HUDEP-2 (cell line): ENCODE measurements at regions not wholly inside any gene's neighbourhood (a gene's known extent, or its start where the extent isn't known, plus 50 kb on each side); places are given as distances from the start of the nearest gene placed in this dataset.

Experiments used
- DNase-seq, 76 experiments: peaks; one replicate each; lab custom pipeline; 2025; ENCODE audit not compliant: unreplicated experiment in 76 of 76; lab: John Stamatoyannopoulos, UW

DNA sequence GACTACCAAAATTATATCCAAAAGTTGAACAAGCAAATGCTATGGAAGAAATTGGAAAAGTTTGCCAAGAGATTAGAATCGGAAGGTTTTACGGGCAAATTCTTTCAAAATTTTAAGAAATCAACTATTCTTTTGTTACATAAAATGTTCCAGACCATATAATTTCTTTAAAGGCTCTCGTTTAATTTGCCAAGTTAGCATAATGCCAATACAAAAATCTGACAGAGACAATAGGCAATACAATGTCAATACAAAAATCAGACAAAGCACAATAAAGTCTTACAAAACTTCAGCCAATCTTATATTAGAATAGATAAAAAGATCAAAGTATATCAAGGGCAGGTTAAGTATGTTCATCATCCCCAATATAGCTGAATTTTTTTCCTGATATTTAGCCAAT is 224.2 kb downstream of the BCL11A start:
- DNase-seq: no peak

DNA sequence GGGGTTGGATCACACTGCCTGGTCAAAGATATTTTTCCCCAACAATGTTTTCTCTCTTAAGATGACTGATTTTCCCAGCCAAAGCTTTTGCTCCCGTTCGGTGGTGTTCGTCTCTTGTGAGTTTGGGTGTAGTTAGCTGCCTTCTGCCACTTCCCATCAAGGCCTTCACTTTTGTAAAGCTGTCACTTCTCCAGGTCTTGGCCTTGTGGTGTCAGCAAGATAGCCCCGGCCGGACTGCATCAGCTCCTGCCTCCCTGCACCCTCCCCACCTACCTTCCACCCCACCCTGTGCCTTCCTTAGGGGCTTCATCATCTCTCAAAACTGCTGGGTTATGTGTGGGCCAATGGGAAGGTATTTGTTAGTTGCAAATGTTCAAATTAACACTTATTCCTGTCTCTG is 228.9 kb downstream of the BCL11A start:
- DNase-seq: no peak

DNA sequence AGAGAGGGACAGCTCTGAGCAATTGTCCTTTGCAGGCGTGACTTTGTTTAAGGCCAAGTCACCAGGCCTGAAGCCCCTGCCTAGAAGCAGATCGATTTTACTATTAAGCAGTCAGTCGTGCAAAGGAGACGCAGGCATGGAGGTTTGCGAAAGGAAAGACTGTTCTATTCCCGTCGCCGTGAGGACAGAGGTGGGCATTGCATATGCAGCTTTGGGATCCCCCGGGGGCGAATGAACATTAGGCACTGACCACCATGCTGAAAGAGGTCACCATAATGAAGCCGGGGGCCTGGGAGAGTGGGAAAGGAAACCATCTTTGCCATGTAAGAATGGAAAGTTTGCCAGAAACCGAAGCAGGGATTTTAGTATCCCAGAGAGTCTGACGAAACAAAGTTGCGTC is 231.6 kb downstream of the BCL11A start:
- no peak for DNase-seq

DNA sequence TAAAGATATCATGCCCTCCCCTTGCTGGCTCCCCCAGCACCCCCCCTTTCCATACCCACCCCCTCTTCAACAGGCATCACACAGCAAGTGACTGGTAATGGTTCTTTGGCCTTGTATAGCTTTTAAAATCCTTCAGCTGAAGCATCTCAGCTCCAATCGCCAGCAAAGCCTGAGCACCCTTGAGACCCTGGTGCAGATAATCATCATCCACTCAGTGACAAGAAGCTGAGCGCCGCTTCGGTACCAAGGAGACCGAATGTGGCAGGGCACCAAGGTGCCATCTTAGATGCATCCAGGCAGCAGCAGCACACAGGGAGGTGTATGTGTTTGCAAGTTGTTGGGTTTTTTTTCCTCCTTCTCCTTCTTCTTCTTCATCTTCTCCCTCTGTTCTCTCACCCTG is 232.7 kb downstream of the BCL11A start:
- no peak for DNase-seq

DNA sequence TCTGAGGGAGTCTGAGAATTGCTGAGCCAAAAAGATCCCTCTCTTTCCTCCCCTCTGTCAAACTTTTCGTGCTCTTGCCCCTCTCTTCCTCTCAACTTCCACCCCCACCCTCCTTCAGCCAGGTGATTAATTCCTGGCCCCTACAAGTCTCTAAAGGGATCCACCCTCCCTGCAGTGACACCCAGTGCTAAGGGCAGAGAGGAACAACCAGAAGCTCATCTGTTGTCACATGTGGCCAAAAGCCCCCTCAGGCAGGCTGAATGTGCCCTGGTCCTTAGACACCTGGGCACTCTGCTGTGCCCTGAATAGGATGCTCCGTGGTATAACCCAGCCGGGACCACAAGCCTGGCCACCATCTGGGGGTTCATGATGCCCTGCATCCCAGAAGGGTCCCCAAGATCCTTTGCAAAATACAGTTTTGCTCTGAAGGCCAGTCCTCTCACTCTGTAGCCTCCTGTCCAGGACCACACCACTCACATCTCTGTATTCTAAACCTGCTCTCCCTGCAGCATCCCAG is 234.4 kb downstream of the BCL11A start:
- DNase-seq: no peak

DNA sequence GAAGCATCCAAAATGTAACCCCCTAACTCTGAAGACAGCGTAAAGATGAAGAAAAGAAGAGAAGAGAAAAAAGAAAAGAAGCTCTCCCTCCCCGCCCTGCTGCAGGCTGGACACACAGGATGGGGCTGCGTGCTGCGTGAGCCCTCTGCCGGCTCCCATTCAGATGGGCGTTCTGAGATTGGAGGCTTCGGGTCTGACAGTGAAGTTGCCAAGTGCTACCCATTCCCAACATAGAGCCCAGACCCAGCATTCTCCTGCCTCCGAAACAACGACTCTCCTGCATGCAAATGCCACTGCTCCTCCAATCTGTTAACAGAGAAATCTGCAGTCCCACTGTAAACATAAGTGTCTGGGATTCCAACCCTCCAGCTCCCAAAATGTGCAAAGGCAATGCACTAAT is 234.9 kb downstream of the BCL11A start:
- no peak for DNase-seq

DNA sequence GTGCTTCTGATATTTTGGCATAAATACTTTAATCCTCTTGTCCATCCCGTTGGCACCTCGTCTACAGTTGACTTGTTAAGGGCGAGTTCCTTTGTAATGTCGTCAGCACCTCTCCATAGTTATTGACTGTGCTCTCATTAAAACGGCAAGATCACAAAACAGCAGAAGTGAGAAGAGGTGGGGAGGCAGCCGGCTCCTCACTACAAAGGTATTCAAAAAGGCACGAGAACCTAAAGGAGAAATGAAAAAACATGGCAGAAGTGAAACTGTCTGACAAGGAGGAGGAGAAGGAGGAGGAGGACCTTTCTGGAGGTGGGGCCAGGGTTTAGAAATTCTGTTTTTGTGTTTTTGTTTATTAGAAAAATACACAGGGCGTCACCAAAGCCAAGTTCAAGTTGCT is 235.6 kb downstream of the BCL11A start:
- DNase-seq: no peak

DNA sequence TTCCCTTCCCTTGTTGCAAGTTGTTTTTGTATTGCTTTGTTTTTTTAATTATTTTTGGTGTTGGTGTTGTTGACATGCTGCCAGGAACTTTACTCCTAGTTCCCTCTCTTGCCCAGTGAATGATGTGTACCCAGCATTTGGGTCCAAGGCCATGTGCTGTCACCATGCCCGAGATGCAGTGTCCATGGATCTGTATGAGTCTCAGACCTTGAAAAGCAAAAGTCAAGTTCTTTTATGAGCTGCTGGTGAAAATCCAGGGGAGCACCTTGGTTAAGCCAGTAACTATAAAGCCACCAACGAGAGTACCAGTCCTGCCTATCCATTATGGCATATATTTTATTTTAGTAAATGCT is 236.4 kb downstream of the BCL11A start:
- no peak for DNase-seq

DNA sequence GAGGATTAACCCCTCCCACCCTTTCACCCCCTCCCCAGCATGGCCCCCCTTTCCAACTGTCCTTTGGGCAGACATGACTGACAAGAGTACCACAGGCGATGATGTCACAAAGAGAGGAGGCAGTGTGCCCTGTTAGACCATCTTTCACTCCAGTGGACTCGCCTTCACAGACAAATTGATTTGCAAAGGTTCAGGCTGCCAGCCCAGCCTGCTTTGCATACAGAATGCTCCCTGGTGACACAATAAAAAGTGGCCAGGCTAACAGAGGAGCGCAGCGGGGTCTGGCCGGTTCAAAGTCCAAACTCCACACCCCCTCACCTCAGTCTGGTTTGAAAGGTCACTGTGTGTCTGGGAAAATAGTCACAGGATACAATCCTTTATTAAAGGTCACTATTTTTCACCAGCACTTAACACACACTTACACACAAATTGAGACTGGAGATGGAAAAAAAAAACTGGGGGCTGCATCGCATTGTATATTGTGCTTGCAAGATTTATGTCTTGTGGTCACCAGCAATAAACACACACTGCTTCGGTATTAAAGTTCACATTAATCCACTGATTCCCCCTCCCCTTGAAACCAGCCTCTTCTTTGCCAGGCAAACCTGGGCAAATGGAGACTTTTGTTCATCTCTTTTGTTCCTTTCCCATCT is 236.9 kb downstream of the BCL11A start:
- DNase-seq: no peak

DNA sequence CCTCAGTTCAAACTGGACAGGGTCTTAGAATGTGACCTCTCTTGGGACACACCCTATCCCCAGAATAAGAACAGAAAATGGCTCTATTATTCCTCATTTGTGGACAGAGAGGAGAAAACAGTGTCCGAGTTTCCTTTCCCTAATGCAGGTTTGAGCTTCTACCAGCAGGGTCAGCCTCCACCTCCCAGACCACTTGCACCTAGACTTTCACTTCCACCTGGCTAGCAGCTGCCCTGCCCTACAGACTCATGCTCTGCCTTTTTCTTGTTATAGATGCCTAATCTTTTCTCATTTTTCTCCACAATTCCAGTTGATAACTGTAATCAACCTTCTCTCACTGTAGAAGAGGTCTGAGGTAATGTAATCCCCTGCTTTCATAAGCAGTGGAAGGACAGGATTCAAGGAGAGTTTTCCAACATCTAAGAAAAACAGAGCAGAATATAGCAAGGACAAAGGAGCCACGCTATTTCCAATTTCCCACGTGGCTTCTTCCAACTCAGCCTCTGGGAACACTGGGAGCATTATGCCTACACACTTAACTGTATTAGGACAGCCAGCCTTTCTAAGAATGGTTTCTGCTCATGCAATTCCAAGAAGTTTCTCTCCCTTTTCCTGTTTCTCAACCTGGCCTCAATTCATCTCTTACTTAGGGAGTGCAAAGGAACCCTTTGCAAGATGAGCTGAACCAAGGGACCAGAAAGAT is 239.8 kb downstream of the BCL11A start:
- DNase-seq: no peak

DNA sequence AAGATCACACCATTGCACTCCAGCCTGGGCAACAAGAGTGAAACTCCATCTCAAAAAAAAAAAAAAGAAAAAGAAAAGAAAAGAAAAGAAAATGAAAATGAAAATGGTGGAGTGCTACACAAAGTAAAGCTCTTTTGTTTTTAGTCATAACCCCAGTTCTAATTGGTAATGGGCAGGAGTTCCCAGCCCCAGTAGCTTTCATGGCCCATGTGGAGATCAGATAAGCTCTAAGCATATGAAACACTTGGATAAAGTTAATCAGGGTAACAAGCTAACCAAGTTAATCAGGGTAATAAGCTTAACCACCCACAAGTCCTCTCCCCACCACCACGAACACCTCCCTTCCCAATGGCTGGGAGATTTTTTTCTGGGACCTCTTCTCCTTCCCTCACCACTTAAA is 240.8 kb downstream of the BCL11A start:
- DNase-seq: no peak

DNA sequence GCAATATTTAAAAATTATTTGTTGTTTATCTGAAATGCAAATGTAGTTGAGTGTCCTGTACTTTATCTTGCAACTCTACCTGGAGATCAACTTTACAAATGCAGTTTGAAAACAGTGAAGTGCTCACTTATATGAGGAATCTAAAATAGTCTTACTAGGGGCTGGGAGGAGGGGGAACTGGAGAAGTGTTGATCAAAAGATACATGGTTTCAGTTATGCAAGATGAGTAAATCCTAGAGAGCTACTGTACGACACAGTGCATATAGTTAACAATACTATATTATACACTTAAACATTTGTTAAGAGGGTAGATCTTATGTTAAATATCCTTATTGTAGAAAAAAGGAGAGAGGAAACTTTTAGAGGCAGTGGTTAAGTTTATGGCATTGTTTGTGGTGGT is 241.9 kb downstream of the BCL11A start:
- no peak for DNase-seq

DNA sequence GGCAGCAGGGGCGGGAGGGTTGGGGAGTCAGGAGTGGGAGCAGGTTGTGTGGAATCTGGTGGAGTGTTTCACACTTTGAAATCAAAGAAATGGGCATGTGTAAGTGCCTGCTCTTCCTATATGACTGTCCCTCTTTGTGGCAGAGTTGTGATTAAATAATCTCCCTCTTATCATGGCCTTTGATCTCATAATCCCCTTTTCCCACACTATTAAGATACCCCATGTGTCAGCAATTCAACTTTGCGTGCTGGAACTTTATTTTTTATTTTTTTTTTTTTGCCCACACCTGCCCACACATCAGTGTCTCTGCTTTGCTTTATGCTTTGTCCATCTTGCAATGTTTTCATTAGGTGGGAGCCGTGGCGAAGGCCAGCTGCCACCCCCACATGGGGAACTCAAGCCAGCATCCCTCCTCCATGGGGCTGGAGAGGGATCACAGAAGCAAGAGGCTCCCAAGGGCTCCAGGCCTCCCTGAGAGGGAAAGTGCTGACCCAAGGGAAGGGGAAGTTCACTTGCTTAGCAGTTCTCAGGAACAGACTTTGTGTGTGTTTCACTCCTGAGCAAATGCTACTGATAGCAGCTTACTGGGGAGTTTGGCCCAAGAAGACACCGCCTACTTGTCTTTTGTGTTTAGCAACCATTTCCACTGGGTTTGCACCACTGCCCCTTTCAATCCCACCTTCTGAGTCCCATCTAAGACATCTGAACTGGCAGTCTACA is 243.4 kb downstream of the BCL11A start:
- DNase-seq: no peak

DNA sequence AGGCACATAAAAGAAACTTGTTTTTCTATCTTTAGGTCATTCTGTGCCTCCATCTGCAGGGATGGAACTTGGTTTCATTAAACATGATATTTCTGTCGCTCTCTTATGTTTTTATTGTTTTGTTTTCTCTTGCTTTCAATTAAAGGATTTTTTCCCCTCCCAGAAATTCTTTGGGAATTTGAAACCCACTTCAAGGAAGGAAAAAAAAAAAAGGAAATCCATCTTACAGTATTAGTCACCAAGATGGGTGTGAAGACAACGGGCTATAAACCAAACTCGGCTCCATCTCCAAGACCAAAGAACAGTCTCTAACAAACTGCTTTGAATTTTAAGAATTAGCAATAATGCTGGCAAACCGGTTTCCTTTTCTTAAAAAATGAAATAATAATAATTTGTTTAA is 244.1 kb downstream of the BCL11A start:
- DNase-seq: no peak

DNA sequence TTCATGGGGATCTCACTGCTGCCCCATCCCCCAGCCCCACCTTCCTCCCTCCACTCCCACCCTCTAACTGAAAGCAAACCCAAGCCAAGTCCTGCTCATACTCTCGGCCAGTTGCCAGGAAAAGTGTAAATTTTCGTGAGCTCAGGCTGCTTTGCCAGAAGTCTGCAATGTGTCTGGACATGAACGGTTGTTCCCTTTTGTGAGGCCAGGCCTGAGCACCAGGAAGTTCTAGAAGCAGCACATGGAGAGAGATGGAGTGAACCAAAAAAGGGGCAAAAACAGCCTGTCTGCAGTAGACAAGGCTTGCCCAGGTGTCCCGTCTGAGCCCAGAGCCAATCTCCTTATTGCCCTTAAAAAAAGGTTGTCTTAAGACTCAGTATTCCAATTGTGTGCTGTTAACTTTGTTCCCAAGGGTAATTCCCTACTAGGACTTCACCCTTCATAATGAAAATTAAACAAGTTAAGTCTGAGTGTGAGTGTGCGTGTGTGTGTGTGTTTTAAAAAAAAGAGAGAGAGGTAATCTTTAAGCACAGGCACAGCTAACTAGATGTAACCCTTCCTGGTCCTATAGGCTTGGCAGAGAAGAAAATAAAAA is 247.1 kb downstream of the BCL11A start:
- DNase-seq: peak in 2 of 76 experiments; percentile 1 to 7

DNA sequence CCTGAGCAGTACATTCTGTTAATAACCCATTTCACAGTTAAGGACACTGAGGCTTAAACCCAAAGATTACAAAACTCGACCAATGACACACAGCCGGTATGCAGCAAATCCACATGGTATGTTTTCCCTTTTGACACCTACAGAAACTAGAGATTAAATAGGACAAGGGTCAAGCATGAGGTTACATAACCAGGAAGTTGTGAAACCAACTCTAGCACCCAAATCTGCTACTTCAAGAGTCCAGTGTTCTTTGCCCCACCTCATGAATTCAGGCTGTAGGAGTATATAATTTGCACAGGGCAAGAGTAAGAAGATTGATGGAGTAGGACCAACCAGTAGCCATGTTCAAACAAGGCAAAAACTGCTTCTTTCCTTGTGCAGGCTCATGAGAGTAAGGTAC is 249.8 kb downstream of the BCL11A start:
- no peak for DNase-seq

DNA sequence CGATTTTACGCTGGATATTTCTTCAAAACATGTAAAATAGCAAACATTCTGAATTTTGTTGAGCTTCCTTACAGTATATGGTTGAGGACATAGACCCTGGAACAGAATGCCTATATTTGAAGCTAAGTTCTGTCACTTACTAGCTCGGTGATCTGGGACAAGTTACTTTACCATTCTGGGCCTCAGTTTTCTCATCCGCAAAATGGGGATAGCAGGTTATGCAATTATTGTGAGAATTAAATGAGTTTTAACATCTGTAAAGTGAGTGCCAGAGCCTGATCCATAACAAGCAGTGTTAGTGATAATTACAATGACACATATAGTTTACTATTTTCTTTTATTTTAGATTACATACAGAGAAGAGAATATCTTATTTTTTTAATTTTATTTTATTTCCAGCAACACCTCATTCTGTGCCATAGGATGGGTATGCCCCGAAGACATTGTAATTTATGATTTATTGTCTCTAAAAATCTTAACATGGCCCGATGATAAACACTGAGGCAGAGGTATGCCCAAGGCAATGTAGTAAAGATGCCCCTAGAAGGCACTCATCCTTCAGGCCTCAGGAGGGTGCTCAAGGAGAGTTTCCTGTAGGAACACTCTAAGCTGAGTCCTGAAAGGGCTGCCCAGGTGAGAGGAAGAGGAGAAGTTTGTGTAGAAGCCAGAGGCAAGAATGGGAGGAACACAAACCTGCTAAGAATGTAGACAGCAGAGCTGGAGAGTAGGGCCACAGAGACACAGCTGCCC is 250.9 kb downstream of the BCL11A start:
- DNase-seq: no peak

DNA sequence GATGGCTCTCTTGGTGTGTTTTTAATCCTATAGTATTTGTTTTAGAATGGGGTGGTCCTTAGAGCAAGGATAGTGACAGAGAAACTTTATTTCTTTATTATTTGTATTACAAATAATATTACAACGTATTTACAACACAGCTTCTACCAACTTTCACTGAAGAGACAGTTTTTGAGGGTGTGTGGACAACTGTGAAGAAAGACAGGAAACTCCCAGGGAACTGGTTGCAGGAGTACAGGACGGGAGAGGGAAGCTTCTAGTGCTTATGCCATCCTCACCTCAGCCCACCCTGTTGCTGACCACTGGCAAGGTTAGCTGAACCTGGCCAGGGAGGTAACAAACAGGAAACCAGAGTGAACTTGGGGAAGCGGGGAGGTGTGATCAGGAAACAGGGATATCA is 251.7 kb downstream of the BCL11A start:
- no peak for DNase-seq

DNA sequence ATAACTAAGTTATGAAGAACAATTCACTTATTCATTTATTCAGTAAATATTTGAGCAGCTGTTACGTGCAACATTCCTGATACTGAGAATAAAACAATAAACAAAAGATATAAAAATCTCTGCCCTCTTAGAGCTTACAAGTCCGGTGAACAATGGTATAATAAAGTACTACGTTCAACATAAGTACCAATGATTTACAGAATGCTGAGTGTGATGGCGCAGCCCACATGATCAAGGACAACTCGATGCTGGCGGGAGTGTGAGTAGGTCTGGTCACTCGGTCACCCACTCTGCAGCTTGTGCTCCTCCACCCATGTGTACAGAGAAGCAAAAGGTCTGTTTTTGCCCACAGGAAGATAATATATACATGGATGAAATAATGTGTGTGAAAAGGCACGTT is 254.3 kb downstream of the BCL11A start:
- DNase-seq: no peak

DNA sequence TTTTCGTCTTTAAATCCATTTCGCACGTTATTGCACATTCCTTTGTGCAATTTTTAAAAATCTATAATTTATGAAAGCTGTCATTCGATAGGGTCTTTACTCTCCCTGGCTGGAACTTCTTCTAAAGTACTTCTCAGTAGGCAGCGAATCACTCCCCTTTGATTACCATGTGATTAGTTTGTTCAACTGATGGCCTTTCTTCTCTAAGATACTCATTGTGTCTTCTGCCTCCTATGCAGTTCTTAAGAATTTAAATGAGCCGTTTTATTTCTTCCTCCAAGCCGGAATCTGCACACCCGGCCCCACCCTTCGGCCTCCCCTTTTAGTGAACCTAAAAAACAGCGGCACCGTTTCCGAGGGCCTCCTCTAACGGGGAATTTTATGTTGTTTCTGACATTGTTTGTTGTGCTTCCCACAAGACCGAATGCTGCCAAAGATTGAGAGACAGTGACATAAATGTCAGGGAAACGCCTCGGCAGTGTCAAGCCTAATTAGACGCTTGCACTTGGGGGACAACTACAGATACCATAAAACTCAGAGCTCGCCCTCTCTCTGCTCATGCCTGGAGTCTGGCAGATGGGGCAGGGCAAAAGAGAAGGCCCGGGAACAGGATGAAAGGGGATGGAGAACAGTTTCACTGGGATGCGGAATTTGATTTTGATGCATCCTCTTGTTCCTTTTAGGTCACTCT is 255.3 kb downstream of the BCL11A start:
- DNase-seq: no peak
